SK-N-SH (cell line): ENCODE measurements at regions not wholly inside any gene's neighbourhood (a gene's known extent, or its start where the extent isn't known, plus 50 kb on each side); places are given as distances from the start of the nearest gene placed in this dataset.

Experiments used
- EP300 ChIP-seq, 2 experiments: IDR thresholded peaks; 2 replicates each; pipeline versions ENCODE4 v1.4.0 to v1.6.1; 2012; ENCODE audit warnings: borderline replicate concordance in 1 of 2, low read depth in 1 of 2, low read length in 1 of 2
- NRF1 ChIP-seq: IDR thresholded peaks from 2 replicates; pipeline ENCODE4 v1.6.1; 2012; ENCODE audit warnings: low read depth, mild to moderate bottlenecking, low read length
- POLR2AphosphoS5 ChIP-seq: IDR thresholded peaks from 2 replicates; pipeline ENCODE4 v1.6.1; 2012; ENCODE audit warnings: low read depth, low read length
- SMC3 ChIP-seq: IDR thresholded peaks from 2 replicates; pipeline ENCODE4 v1.6.1; 2012; ENCODE audit warnings: low read depth, low read length, improper control_type of control experiment
- TAF1 ChIP-seq: IDR thresholded peaks from 2 replicates; pipeline ENCODE4 v1.6.1; 2012; ENCODE audit warnings: low read depth, mild to moderate bottlenecking, low read length, moderate library complexity, borderline replicate concordance
- TEAD4 ChIP-seq: IDR thresholded peaks from 2 replicates; pipeline ENCODE4 v1.4.0; 2012; ENCODE audit warnings: mild to moderate bottlenecking, borderline replicate concordance; ENCODE audit not compliant: insufficient read depth
- TF ChIP-seq, protein P1 (sequence below): fragments of 200-600 bp; sonication (generic); IDR thresholded peaks from 2 replicates; pipeline ENCODE4 v1.6.1; 2017; ENCODE audit warnings: antibody characterized with exemption, mild to moderate bottlenecking, moderate library complexity
- TF ChIP-seq, protein P2 (sequence below): IDR thresholded peaks from 2 replicates; pipeline ENCODE4 v1.6.1; 2012; ENCODE audit warnings: mild to moderate bottlenecking, low read depth, low read length, moderate library complexity
- TF ChIP-seq, protein P3 (sequence below): IDR thresholded peaks from 2 replicates; pipeline ENCODE4; 2012
- TF ChIP-seq, protein P4 (sequence below): fragments of 150-350 bp; IDR thresholded peaks from 2 replicates; pipeline ENCODE4 v1.6.1; 2017; ENCODE audit warnings: antibody characterized with exemption, low read length, low read depth, borderline replicate concordance

GRCh38 chr4:81990898-81991297 is 382.9 kb downstream of the HNRNPD start:
- TF ChIP-seq, protein P1, sequence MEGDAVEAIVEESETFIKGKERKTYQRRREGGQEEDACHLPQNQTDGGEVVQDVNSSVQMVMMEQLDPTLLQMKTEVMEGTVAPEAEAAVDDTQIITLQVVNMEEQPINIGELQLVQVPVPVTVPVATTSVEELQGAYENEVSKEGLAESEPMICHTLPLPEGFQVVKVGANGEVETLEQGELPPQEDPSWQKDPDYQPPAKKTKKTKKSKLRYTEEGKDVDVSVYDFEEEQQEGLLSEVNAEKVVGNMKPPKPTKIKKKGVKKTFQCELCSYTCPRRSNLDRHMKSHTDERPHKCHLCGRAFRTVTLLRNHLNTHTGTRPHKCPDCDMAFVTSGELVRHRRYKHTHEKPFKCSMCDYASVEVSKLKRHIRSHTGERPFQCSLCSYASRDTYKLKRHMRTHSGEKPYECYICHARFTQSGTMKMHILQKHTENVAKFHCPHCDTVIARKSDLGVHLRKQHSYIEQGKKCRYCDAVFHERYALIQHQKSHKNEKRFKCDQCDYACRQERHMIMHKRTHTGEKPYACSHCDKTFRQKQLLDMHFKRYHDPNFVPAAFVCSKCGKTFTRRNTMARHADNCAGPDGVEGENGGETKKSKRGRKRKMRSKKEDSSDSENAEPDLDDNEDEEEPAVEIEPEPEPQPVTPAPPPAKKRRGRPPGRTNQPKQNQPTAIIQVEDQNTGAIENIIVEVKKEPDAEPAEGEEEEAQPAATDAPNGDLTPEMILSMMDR, result no peak
- TF ChIP-seq TEAD4 (no peak), NRF1 (no peak), POLR2AphosphoS5 (no peak), SMC3 (no peak), EP300 (IDR thresholded peaks at IDR 0.05; ENCODE audit: borderline replicate concordance in 1 of 2, low read depth in 1 of 2, low read length in 1 of 2) (no peak), TAF1 (no peak)
- TF ChIP-seq, protein P2, sequence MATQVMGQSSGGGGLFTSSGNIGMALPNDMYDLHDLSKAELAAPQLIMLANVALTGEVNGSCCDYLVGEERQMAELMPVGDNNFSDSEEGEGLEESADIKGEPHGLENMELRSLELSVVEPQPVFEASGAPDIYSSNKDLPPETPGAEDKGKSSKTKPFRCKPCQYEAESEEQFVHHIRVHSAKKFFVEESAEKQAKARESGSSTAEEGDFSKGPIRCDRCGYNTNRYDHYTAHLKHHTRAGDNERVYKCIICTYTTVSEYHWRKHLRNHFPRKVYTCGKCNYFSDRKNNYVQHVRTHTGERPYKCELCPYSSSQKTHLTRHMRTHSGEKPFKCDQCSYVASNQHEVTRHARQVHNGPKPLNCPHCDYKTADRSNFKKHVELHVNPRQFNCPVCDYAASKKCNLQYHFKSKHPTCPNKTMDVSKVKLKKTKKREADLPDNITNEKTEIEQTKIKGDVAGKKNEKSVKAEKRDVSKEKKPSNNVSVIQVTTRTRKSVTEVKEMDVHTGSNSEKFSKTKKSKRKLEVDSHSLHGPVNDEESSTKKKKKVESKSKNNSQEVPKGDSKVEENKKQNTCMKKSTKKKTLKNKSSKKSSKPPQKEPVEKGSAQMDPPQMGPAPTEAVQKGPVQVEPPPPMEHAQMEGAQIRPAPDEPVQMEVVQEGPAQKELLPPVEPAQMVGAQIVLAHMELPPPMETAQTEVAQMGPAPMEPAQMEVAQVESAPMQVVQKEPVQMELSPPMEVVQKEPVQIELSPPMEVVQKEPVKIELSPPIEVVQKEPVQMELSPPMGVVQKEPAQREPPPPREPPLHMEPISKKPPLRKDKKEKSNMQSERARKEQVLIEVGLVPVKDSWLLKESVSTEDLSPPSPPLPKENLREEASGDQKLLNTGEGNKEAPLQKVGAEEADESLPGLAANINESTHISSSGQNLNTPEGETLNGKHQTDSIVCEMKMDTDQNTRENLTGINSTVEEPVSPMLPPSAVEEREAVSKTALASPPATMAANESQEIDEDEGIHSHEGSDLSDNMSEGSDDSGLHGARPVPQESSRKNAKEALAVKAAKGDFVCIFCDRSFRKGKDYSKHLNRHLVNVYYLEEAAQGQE, result no peak
- TF ChIP-seq, protein P3, sequence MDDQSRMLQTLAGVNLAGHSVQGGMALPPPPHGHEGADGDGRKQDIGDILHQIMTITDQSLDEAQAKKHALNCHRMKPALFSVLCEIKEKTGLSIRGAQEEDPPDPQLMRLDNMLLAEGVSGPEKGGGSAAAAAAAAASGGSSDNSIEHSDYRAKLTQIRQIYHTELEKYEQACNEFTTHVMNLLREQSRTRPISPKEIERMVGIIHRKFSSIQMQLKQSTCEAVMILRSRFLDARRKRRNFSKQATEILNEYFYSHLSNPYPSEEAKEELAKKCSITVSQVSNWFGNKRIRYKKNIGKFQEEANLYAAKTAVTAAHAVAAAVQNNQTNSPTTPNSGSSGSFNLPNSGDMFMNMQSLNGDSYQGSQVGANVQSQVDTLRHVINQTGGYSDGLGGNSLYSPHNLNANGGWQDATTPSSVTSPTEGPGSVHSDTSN, result no peak
- TF ChIP-seq, protein P4, sequence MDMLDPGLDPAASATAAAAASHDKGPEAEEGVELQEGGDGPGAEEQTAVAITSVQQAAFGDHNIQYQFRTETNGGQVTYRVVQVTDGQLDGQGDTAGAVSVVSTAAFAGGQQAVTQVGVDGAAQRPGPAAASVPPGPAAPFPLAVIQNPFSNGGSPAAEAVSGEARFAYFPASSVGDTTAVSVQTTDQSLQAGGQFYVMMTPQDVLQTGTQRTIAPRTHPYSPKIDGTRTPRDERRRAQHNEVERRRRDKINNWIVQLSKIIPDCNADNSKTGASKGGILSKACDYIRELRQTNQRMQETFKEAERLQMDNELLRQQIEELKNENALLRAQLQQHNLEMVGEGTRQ, result no peak
